Breast epithelium (tissue), 4 donors: ENCODE measurements at regions not wholly inside any gene's neighbourhood (a gene's known extent, or its start where the extent isn't known, plus 50 kb on each side); places are given as distances from the start of the nearest gene placed in this dataset.

Experiments used
- DNase-seq, 2 donors: peaks; one replicate each; pipeline ENCODE4 v3.0.0-alpha.2; 2019; ENCODE audit warnings: low spot score in 2 of 2
- H3K27ac ChIP-seq, 2 donors: fragments of 200-600 bp; sonication (generic) in 1 of 2; one replicate each; pipeline ENCODE4 v1.5.1; 2016 to 2019; ENCODE audit warnings: mild to moderate bottlenecking in 1 of 2
- H3K27me3 ChIP-seq, 2 donors: fragments of 200-600 bp; sonication (generic) in 1 of 2; one replicate each; pipeline versions ENCODE4 v1.5.1 to v1.6.0; 2017 to 2019; ENCODE audit warnings: control low read depth in 1 of 2, mild to moderate bottlenecking in 1 of 2
- H3K36me3 ChIP-seq: fragments of 200-600 bp; one replicate; pipeline ENCODE4 v1.5.1; 2019
- H3K4me1 ChIP-seq, 2 donors: fragments of 200-600 bp; sonication (generic); one replicate each; pipeline ENCODE4 v1.5.1; 2016 to 2019; ENCODE audit warnings: control low read depth in 1 of 2
- H3K4me3 ChIP-seq, 3 donors: fragments of 200-600 bp; sonication (generic); 1 replicate in 2 of 3; 2 replicates in 1 of 3; pipeline ENCODE4 v1.5.1; 2016 to 2019; ENCODE audit warnings: mild to moderate bottlenecking in 3 of 3, moderate library complexity in 2 of 3
- H3K9me3 ChIP-seq, 2 donors: fragments of 200-600 bp; sonication (generic) in 1 of 2; one replicate each; pipeline ENCODE4 v1.5.1; 2016 to 2019; ENCODE audit warnings: control low read depth in 1 of 2
- POLR2A ChIP-seq: fragments of 450-650 bp; IDR thresholded peaks from one replicate; pipeline ENCODE4 v1.6.1; 2016; ENCODE audit warnings: antibody characterized with exemption, mild to moderate bottlenecking, moderate library complexity
- POLR2AphosphoS5 ChIP-seq, 3 donors: sonication (generic); formaldehyde crosslinking; IDR thresholded peaks; one replicate each; pipeline ENCODE4 v1.6.1; 2017; ENCODE audit warnings: antibody characterized with exemption in 3 of 3
- intact Hi-C: fragments of 100-400 bp; cut with DNase I; formaldehyde crosslinking; loops from one replicate; pipeline ENCODE4 v1.15.1; 2023; ENCODE audit warnings: low total_unique reads
- TF ChIP-seq, protein P1 (sequence below), 3 donors: fragments of 450-650 bp; IDR thresholded peaks; one replicate each; pipeline ENCODE4 v1.5.1; 2016 to 2017; ENCODE audit warnings: antibody characterized with exemption in 3 of 3, mild to moderate bottlenecking in 3 of 3, moderate library complexity in 3 of 3

DNA sequence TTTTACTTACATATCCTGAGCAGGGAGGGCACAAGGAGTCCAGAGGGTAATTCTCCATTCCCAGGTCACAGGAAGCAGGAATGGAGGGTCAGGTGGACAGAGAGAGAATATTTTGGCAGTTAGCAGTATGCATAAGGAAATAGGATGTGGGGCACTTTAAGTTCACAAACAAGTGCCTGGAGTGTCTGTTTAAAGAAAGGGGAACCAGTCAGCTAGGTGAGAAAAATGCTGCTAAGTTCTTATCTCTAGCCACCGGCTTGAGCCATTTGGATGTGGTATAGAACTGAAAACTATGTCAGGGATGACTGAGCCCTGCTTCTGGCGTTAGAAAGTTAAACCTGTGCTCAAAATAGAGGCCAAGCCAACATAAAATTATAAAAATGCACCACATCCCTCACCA, 739.7 kb upstream of the NCAM2 start:
- Histone ChIP-seq H3K4me3 (no peak overlapping the region), H3K27me3 (no peaks in the 10 kb centered on the region), H3K27ac (no peak overlapping the region), H3K9me3 (no peaks in the 10 kb centered on the region), H3K36me3 (no peaks in the 10 kb centered on the region), H3K4me1 (no peaks in the 10 kb centered on the region)
- TF ChIP-seq POLR2A (no peak), POLR2AphosphoS5 (IDR thresholded peaks at IDR 0.05) (no peak)
- TF ChIP-seq, protein P1, sequence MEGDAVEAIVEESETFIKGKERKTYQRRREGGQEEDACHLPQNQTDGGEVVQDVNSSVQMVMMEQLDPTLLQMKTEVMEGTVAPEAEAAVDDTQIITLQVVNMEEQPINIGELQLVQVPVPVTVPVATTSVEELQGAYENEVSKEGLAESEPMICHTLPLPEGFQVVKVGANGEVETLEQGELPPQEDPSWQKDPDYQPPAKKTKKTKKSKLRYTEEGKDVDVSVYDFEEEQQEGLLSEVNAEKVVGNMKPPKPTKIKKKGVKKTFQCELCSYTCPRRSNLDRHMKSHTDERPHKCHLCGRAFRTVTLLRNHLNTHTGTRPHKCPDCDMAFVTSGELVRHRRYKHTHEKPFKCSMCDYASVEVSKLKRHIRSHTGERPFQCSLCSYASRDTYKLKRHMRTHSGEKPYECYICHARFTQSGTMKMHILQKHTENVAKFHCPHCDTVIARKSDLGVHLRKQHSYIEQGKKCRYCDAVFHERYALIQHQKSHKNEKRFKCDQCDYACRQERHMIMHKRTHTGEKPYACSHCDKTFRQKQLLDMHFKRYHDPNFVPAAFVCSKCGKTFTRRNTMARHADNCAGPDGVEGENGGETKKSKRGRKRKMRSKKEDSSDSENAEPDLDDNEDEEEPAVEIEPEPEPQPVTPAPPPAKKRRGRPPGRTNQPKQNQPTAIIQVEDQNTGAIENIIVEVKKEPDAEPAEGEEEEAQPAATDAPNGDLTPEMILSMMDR (IDR thresholded peaks at IDR 0.05), result no peak
- intact Hi-C loops, result no loop called here
- no peak for DNase-seq

DNA sequence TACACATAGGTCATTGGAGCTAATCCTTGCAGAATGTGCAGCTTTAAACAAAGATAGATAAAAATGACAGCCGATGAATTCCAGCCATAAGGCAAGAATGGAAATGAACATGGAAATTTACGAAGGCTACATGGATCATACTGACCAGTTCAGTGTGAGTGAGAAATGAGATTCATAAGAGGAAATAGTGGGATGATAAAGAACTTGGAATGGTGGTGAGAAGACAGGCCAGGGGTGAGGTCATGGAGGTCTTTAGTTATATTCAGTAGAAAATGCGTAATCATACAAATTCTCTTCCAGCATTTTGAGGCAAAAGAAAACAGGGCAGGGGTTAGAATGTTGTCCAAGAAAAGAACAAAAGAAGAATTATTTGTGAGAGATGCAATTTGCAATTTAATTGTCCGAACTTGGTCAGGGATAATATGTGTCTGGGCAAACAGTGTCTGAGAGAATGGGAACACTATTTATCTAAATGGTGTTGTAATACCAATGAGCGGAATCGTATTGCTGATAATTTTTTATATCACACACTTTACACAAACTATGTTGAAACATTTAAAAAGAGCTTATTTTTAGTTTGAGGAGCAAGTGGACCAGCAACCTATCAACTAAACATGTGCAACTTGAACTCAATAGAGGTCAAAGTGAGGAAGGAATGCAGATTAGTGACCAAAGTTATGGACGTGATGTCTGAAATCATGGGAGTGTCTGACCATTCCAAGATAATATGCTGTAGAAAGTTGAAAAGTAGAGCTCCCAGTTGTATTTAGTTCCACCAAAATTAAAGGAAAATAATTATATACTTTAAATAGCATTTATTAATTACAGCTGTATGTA, 739.0 kb upstream of the NCAM2 start:
- Histone ChIP-seq H3K4me3 (no peak overlapping the region), H3K27ac (no peak overlapping the region), H3K9me3 (no peaks in the 10 kb centered on the region), H3K4me1 (no peaks in the 10 kb centered on the region), H3K27me3 (no peaks in the 10 kb centered on the region), H3K36me3 (no peaks in the 10 kb centered on the region)
- TF ChIP-seq, protein P1 (IDR thresholded peaks at IDR 0.05), result no peak
- TF ChIP-seq POLR2A, result no peak
- no peak for TF ChIP-seq POLR2AphosphoS5 (IDR thresholded peaks at IDR 0.05)
- intact Hi-C loops, result no loop called here
- DNase-seq, result no peak

GRCh38 chr21:20260124-20260523, 738.1 kb upstream of the NCAM2 start:
- Histone ChIP-seq H3K4me1 (no peaks in the 10 kb centered on the region), H3K27ac (no peak overlapping the region), H3K4me3 (no peak overlapping the region), H3K27me3 (no peaks in the 10 kb centered on the region), H3K36me3 (no peaks in the 10 kb centered on the region), H3K9me3 (no peaks in the 10 kb centered on the region)
- TF ChIP-seq POLR2AphosphoS5 (IDR thresholded peaks at IDR 0.05) (no peak), POLR2A (no peak)
- TF ChIP-seq, protein P1 (IDR thresholded peaks at IDR 0.05), result no peak
- DNase-seq, result no peak
- intact Hi-C loops, result no loop called here

DNA sequence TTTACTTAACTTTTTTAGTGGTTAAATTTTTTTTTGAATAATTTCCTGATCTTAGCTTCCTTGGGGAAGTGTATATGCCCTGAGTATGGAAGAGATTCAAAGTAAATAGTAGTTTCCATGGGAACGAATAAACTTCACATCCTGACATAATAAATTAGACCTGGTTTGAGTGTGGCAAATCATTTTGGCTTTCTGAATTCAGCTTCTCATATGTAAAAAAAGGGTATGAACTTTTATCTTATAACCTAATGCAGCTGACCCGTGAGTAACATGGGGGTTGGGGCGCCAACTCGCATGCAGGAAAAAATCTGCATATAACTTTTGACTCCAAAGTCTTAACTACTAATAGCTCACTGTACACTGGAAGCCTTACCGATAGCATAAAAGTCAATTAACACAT, 736.8 kb upstream of the NCAM2 start:
- no peaks in the 10 kb centered on the region for H3K36me3 ChIP-seq
- no peaks in the 10 kb centered on the region for H3K4me1 ChIP-seq
- no peak overlapping the region for H3K27ac ChIP-seq
- no peaks in the 10 kb centered on the region for H3K9me3 ChIP-seq
- intact Hi-C loops, result no loop called here
- TF ChIP-seq POLR2AphosphoS5 (IDR thresholded peaks at IDR 0.05), result no peak
- no peak for TF ChIP-seq POLR2A
- TF ChIP-seq, protein P1 (IDR thresholded peaks at IDR 0.05), result no peak
- no peak overlapping the region for H3K4me3 ChIP-seq
- no peak for DNase-seq
- H3K27me3 ChIP-seq, result no peaks in the 10 kb centered on the region

DNA sequence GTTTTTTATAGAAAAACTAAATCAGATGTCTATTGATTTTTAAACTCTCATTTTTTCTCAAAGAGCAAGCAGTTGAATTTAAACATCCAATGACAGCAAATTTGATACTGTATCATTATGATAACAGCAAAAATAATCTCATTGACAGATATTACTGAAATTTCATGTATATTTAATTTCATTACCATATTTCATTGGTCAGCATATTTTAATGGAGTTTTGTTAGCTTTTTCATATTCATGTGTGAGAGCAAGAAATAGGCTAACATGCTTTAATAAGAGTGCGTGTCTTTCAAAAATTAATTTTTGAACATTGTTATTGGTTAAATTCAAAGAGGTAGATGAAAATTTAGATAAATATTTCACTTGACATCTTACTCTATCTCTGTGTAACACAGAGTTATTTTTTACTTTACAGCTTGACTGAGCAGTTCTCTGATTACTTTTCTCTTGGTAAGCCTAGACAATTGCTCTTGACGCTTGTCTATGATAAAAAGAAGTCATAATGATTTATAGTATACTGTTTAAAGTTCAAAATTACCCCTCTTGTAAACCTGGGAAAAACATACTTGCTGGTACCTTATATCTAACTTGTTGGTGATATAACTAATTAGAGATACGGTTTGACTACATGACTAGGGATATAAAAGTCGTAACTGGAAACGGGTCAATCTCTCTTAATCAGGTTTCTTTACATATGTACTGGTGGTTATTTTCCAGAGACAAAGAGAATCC, 732.3 kb upstream of the NCAM2 start:
- DNase-seq, result no peak
- H3K27ac ChIP-seq, result no peak overlapping the region
- H3K27me3 ChIP-seq, result no peaks in the 10 kb centered on the region
- intact Hi-C loops, result no loop called here
- no peaks in the 10 kb centered on the region for H3K4me1 ChIP-seq
- TF ChIP-seq POLR2AphosphoS5 (IDR thresholded peaks at IDR 0.05) (no peak), POLR2A (no peak)
- TF ChIP-seq, protein P1 (IDR thresholded peaks at IDR 0.05), result no peak
- no peak overlapping the region for H3K4me3 ChIP-seq
- H3K36me3 ChIP-seq, result no peaks in the 10 kb centered on the region
- H3K9me3 ChIP-seq, result no peaks in the 10 kb centered on the region
